ENCODE measurements at regions not wholly inside any gene's neighbourhood (a gene's known extent, or its start where the extent isn't known, plus 50 kb on each side); places are given as distances from the start of the nearest gene placed in this dataset.

DNA sequence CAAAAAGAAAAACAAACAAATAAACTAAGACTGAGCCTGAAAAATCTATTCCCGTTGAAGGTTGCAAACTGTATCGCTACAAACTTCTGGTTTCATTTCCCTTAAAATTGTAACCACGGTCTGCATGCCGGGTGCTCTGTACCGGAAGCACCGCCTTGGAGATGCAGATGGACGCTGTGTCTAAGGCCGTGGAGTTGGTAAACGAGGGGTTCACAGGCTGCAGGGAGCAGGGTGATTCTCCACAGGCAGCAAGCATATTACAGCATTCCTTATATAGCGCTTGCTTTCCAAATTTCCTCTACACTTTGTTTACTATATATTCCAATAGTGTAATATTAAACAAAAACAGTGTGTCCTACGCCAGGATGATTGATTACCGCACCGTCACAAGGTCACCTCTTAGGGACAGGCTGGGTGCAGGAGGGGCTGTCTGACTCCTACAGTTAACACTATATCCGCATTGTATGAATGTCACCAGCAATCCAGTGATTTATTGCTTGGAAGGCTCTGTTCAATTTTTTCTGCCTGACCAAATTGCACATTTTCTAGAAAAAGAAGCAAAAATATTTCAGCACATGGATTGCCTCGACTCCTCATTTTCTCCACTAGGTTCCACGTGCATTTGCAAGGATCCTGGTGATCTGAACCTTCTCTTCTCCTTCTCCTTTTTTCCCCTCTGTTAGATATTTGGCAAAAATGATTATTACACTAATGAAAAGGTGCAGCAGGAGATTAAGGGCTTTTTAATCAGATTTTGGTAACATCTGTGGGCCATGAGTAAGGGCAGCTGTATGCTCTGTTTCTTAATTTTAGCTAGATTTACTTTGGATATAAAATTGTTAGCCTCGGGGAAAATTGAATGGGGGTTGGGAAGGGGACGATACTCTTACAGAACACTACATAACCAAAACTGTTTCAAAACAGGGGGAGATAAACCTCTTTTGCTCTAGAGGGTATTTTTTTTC is 325.8 kb upstream of the MGMT start:
- DNase-seq: no peak

- DNase-seq: no peak
Measured at GRCh38 chr10:129151281-129151680, 315.8 kb upstream of the MGMT start.

DNA sequence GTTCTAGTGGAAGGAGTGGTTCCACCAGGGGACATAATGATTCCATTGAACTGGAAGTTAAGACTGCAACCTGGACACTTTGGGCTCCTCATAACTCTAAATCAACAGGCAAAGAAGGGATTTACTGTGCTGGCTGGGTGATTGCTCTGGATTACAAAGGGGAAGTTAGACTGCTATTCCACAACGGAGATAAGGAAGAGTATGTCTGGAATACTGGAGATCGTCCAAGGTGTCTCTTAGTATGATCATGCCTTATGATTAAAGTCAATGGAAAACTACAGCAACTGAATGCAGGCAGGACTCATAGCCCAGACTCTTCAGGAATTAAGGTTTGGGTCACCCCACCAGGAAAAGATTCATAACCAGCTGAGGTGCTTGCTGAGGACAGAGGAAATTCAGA is 310.6 kb upstream of the MGMT start:
- no peak for DNase-seq

GRCh38 chr10:129157185-129157584 is 309.9 kb upstream of the MGMT start:
- DNase-seq: no peak

DNA sequence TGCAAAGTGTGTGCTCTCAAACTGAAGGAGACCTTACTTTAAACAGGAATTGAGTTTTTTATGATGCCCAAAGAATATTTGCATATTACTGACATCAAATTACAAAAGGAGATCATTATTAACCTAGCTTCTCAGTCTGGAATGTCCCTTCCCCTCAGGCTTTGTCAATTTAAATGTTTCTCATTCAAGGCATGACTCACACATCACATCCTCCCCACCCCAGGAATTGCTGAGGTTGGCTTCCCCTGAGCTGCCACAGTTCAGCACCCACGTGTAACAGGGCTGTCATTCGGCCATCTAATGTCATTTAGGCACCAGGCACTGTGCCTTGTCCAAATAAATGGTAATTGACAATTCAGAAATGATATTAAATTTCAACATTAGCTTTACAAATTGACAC is 305.9 kb upstream of the MGMT start:
- no peak for DNase-seq

GRCh38 chr10:129163531-129163930 is 303.5 kb upstream of the MGMT start:
- DNase-seq: no peak

- no peak for DNase-seq
Measured at GRCh38 chr10:129165076-129165720, 301.8 kb upstream of the MGMT start.

- no peak for DNase-seq
Measured at GRCh38 chr10:129165770-129166169, 301.3 kb upstream of the MGMT start.

DNA sequence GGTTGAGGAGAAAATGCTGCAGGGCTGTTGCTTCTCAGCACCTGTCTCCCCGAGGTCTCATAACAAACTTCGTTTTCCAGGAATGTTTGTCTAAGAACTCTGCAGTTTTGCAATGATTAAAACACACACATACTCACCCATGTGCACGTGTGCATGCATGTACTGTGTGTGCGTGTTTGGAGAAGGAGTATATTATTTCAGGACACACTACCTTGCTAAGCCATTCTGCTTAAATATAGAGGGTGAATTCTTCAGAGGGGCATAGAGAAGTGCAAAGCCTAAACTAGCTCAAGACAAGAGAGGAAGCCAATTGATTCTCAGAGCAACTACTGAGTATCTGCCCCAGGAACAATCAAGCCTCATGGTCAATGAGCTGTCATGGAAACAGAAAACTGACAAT is 298.4 kb upstream of the MGMT start:
- DNase-seq: no peak

DNA sequence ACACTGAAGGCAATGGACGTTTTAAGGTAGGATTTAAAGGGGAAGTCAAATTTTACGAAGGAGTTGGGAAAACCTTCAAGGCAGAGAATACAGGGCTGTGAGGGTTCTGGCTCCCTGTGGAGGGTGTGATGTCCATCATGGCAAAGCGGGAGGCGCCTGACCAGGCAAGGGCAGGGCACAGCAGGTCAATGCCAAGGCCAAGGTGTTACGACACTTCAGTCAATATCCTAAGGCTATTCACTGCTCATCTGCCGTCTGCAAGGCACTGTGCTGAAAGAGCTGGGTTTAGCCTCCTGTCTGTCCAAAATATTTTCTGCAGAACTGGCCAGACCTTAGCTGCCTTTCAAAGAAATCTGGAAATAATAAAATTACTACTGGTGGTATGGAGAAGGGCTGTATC is 297.9 kb upstream of the MGMT start:
- DNase-seq: no peak

GRCh38 chr10:129170812-129171211 is 296.2 kb upstream of the MGMT start:
- DNase-seq: no peak

DNA sequence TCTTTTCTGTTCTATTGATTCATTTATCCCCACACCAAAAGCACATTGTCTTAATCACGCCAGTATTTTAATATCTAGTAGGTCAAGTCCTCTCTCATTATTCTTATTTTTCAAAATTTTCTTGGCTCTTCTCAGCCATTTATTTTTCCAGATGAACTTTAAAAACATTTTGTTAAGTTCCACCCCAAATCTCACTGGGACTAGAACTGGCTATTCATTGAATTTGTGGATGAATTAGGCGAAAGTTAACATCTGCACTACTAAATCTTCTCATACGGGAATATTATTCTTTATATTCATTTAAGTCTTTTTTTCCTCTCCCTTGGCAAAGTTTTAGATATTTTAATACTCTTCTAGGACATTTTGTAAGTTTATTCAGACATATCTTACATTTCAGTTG is 295.2 kb upstream of the MGMT start:
- no peak for DNase-seq

GRCh38 chr10:129174232-129175014 is 292.6 kb upstream of the MGMT start:
- DNase-seq: peak; percentile 62

DNA sequence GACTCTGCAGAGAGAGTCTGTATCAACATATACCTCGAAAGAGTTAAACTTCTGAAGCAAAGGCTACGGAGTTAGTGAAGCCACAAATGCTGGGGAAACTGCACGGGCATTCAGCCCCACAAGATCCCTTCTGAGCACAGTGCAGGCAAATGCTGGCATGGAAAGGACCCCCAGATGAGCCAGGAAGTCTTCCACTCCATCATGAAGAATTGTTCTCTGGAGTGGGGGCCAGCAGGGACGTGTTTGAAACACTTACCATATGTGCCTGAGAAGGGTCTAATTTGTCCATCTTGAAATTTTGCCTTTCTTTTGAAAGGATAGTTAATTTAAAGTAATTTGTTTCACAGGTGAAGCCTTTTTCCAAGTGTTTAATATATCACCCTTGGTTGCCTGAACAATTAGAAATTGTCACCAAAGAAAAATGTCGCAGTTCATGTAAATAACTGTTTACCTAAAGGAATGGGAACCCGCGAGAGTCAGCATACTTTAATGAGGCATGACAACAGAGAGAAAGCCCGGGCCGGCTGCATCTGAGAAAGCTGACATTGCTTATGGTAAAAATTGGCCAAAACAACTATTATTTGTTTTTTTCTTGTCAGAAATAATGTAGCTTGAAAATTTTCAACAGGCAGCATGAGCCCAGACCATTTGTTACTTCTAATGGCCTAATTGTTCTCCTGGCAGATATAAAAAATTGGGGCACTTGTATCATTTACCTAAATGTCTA is 287.6 kb upstream of the MGMT start:
- DNase-seq: no peak

GRCh38 chr10:129179972-129180678 is 286.9 kb upstream of the MGMT start:
- DNase-seq: no peak

- no peak for DNase-seq
Measured at GRCh38 chr10:129184196-129184595, 282.8 kb upstream of the MGMT start.

GRCh38 chr10:129187331-129187730 is 279.7 kb upstream of the MGMT start:
- DNase-seq: no peak

- DNase-seq: peak; percentile 68
Measured at GRCh38 chr10:129191797-129192196, 275.2 kb upstream of the MGMT start.

- DNase-seq: no peak
Measured at GRCh38 chr10:129192344-129193128, 274.5 kb upstream of the MGMT start.

- no peak for DNase-seq
Measured at GRCh38 chr10:129193148-129193547, 273.9 kb upstream of the MGMT start.

- DNase-seq: no peak
Measured at GRCh38 chr10:129194181-129194870, 272.7 kb upstream of the MGMT start.
